ENCODE measurements at regions not wholly inside any gene's neighbourhood (a gene's known extent, or its start where the extent isn't known, plus 50 kb on each side); places are given as distances from the start of the nearest gene placed in this dataset.

- TF ChIP-seq CTCF (IDR thresholded peaks at IDR 0.05; ENCODE audit: insufficient read depth, low read depth, low read length) (no peak), EZH2 (IDR thresholded peaks at IDR 0.05; ENCODE audit: insufficient read depth, low read length) (no peak)
- H3K4me2 ChIP-seq (ENCODE audit: low read length) = no peak overlapping the region
- H3K27ac ChIP-seq (ENCODE audit: low read depth, low read length) = no peak overlapping the region
- H3K9me3 Mint-ChIP-seq (ENCODE audit: unreplicated experiment) = no peaks in the 10 kb centered on the region
- H3K27ac Mint-ChIP-seq (ENCODE audit: unreplicated experiment) = no peak overlapping the region
- peaks cover 13% of the 10 kb centered on the region for H3K4me1 Mint-ChIP-seq (ENCODE audit: low read depth, unreplicated experiment)
- H3K9me3 ChIP-seq (ENCODE audit: insufficient read depth, low read depth, low read length) = no peaks in the 10 kb centered on the region
- H3K27me3 ChIP-seq (ENCODE audit: insufficient read depth, low read length) = peaks cover 8% of the 10 kb centered on the region
- no peaks in the 10 kb centered on the region for H3K36me3 ChIP-seq (ENCODE audit: insufficient read depth, low read length)
- H3K27me3 Mint-ChIP-seq (ENCODE audit: low read depth, unreplicated experiment) = peaks cover 28% of the 10 kb centered on the region
- H4K20me1 ChIP-seq (ENCODE audit: insufficient read depth, low read length) = no peaks in the 10 kb centered on the region
- DNase-seq (ENCODE audit: low read depth) = peak; percentile 30
- no peak overlapping the region for H2AFZ ChIP-seq (ENCODE audit: low read depth, low read length)
- H3K4me3 Mint-ChIP-seq (ENCODE audit: unreplicated experiment) = no peak overlapping the region
- no peaks in the 10 kb centered on the region for H3K4me1 ChIP-seq (ENCODE audit: insufficient read depth, low read length)
- no peak for FAIRE-seq
- no peak overlapping the region for H3K4me3 ChIP-seq (ENCODE audit: insufficient read depth, low read depth, low read length)
- no peaks in the 10 kb centered on the region for H3K36me3 Mint-ChIP-seq (ENCODE audit: low read depth, unreplicated experiment)
- no peak overlapping the region for H3K9ac ChIP-seq (ENCODE audit: low read length)
- H3K79me2 ChIP-seq (ENCODE audit: insufficient read depth, low read length) = no peaks in the 10 kb centered on the region
Observed at GRCh38 chr3:127482216-127483004, 108.1 kb downstream of the TPRA1 start.

- Histone ChIP-seq H3K9ac (ENCODE audit: low read length) (no peak overlapping the region), H2AFZ (ENCODE audit: low read depth, low read length) (no peak overlapping the region), H3K4me2 (ENCODE audit: low read length) (no peak overlapping the region), H3K36me3 (ENCODE audit: insufficient read depth, low read length) (no peaks in the 10 kb centered on the region), H3K4me1 (ENCODE audit: insufficient read depth, low read length) (no peaks in the 10 kb centered on the region), H3K27me3 (ENCODE audit: insufficient read depth, low read length) (peaks cover 8% of the 10 kb centered on the region), H3K4me3 (ENCODE audit: insufficient read depth, low read depth, low read length) (no peak overlapping the region), H3K27ac (ENCODE audit: low read depth, low read length) (no peak overlapping the region), H3K9me3 (ENCODE audit: insufficient read depth, low read depth, low read length) (no peaks in the 10 kb centered on the region), H4K20me1 (ENCODE audit: insufficient read depth, low read length) (no peaks in the 10 kb centered on the region), H3K79me2 (ENCODE audit: insufficient read depth, low read length) (no peaks in the 10 kb centered on the region)
- no peak overlapping the region for H3K4me3 Mint-ChIP-seq (ENCODE audit: unreplicated experiment)
- peaks cover 39% of the 10 kb centered on the region for H3K27me3 Mint-ChIP-seq (ENCODE audit: low read depth, unreplicated experiment)
- DNase-seq (ENCODE audit: low read depth) = no peak
- FAIRE-seq = no peak
- no peaks in the 10 kb centered on the region for H3K9me3 Mint-ChIP-seq (ENCODE audit: unreplicated experiment)
- no peak overlapping the region for H3K27ac Mint-ChIP-seq (ENCODE audit: unreplicated experiment)
- peaks cover 13% of the 10 kb centered on the region for H3K4me1 Mint-ChIP-seq (ENCODE audit: low read depth, unreplicated experiment)
- TF ChIP-seq CTCF (IDR thresholded peaks at IDR 0.05; ENCODE audit: insufficient read depth, low read depth, low read length) (no peak), EZH2 (IDR thresholded peaks at IDR 0.05; ENCODE audit: insufficient read depth, low read length) (no peak)
- peaks cover 3% of the 10 kb centered on the region for H3K36me3 Mint-ChIP-seq (ENCODE audit: low read depth, unreplicated experiment)
Observed at GRCh38 chr3:127480196-127480954, 110.2 kb downstream of the TPRA1 start.
